ENCODE measurements at regions not wholly inside any gene's neighbourhood (a gene's known extent, or its start where the extent isn't known, plus 50 kb on each side); places are given as distances from the start of the nearest gene placed in this dataset.

- DNase-seq, result no peak
Measured at GRCh38 chr11:10922892-10923291, 65.0 kb upstream of the ZBED5 start.

GRCh38 chr11:10920875-10921274, 63.0 kb upstream of the ZBED5 start:
- DNase-seq, result no peak

GRCh38 chr11:10920205-10920604, 62.4 kb upstream of the ZBED5 start:
- no peak for DNase-seq

- DNase-seq, result no peak
Measured at GRCh38 chr11:10918698-10919097, 60.8 kb upstream of the ZBED5 start.

GRCh38 chr11:10918275-10918674, 60.4 kb upstream of the ZBED5 start:
- no peak for DNase-seq

GRCh38 chr11:10917802-10918201, 59.9 kb upstream of the ZBED5 start:
- no peak for DNase-seq

- no peak for DNase-seq
Measured at GRCh38 chr11:10916665-10917064, 58.8 kb upstream of the ZBED5 start.

- no peak for DNase-seq
Measured at GRCh38 chr11:10914050-10914449, 56.2 kb upstream of the ZBED5 start.

- no peak for DNase-seq
Measured at GRCh38 chr11:10913075-10913474, 55.2 kb upstream of the ZBED5 start.

GRCh38 chr11:10911907-10912306, 54.1 kb upstream of the ZBED5 start:
- no peak for DNase-seq

GRCh38 chr11:10909141-10909883, 51.5 kb upstream of the ZBED5 start:
- DNase-seq, result no peak

GRCh38 chr11:10908215-10908951, 50.5 kb upstream of the ZBED5 start:
- no peak for DNase-seq

All from SHP77 treated with DMSO at 0.1 percent for 48 hours (cell line).